HG03558 (cell line): ENCODE measurements at regions not wholly inside any gene's neighbourhood (a gene's known extent, or its start where the extent isn't known, plus 50 kb on each side); places are given as distances from the start of the nearest gene placed in this dataset.

Experiments
- ATAC-seq: cut with Tn5 transposase; IDR thresholded peaks from one replicate; pipeline ENCODE4 v1.9.1; 2021; ENCODE audit warnings: moderate number of reproducible peaks; ENCODE audit not compliant: unreplicated experiment; ENCODE audit errors: extremely low read depth

GRCh38 chr1:101098907-101099306, 73.3 kb upstream of the DPH5 start:
- ATAC-seq, result no peak

DNA sequence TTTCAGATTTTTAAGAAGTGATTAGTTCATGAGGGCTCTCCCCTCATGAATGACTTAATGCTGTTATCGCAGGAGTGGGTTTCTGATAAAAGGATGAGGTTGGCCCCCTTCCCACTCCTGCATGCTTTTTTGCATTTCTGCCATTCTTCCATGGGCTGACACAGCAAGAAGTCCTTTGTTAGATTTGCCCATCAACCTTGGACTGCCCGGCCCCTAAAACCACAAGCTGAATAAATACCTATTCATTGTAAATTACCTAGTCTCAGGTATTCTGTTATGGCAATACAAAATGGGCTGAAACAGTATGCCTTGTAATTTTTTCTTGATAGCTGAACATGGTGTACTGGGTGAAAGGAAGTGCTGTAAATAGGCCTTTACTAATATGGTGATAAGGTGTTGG, 72.7 kb upstream of the DPH5 start:
- no peak for ATAC-seq

GRCh38 chr1:101089613-101090338, 64.2 kb upstream of the DPH5 start:
- no peak for ATAC-seq

- ATAC-seq, result no peak
These were observed 62.8 kb upstream of the DPH5 start for GRCh38 chr1:101088431-101088830.

DNA sequence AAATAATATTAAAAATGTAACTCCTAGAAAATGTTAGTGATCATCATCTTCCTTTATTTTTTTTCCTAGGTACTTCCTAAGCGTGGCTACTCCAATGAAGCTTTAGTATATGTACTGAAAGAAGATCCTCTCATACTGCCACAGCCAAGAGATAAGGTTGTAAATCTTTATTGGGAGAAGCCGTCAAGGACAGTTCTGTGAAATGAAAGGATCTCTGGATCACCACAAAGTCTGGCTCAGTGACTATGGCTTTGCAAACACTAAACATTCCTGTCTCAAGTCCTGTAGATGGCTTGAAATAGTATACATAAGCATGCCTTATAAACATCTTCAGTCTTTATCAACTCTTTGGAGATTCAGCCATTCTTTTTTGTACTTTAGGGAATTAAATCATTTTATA, 61.2 kb upstream of the DPH5 start:
- no peak for ATAC-seq

DNA sequence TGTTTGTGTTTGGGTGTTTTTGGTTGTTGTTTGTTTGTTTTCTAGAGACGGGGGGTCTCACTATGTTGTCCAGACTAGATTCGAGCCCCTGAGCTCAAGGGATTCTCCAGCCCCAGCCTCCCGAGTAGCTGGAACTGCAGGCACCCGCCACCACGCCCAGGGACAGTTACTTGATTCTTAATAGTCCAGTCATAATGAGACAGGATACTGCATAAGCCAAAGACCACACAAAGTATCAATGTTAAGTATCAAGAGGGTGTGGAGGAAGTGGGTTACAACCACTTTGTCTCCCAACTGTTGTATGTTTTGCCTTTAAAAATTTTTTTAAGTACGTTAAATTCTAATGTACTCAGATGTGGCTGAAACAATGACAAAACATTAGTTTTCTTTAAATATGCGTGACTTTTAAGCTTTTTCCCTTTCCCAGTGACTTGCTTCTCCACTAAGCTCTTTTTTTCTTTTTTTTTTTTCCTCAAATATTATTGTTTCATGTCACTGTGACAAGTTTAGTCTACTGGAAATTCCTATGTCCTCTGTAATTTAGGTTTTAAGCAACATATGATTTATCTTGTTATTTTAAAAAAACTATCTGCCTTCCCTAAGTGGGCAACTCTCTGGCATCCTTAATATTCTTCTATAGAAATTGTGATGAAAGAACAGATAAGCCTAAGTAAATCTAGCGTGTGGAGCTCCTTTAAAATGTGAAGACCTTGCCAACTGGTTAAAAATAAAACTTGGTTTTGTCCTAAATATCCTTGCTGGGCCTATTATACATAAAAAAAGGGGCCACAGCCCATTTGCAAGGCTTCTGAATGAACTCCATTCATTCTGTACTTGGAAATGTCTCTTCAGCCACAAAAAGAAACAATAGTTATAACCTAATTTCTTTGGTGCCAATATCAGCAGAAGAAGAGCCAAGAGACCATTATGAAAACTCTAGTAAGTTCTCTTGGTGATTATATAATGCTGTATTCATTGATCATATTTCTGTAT, 56.2 kb upstream of the DPH5 start:
- no peak for ATAC-seq

DNA sequence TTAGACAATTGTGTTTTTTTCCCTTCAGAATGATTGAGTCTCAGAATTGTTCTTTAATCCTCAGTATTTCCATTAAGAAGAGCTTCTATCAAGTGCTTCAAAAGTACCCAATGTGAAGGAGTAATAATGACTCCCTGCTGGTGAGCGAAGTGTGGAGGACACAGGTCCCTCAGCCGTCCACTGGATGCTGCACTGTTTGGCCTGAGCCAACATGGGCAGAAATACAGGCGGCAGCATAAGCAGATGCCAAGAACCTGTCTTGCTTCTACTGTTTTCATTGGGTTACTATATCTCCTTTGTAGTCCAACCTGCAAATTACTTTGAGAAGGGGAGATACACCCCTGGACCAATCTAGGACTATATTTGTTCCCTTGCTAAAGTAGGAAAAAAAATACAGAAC, 55.3 kb upstream of the DPH5 start:
- ATAC-seq, result no peak

DNA sequence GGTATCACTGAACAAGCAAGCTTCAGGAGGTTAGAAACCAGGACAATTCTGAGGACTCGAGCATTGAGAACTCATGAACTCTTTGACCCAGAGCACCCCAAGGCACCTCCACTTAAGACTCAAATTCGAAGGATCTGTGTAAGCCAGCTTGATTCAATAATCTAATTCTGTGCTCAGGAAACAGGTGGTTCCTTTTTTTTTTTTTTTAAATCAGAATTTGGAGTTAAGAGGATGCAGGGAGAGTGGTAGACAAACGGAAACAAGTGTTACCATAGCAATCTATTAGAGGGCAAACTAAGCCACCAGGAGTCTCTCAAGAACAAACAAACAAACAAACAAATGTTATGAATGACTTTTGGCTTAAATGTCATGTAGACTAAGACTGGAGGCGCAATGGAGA, 53.8 kb upstream of the DPH5 start:
- ATAC-seq, result no peak

- no peak for ATAC-seq
These were observed 52.3 kb upstream of the DPH5 start for GRCh38 chr1:101077849-101078248.

GRCh38 chr1:101075926-101076325, 50.3 kb upstream of the DPH5 start:
- no peak for ATAC-seq
